ENCODE measurements at regions not wholly inside any gene's neighbourhood (a gene's known extent, or its start where the extent isn't known, plus 50 kb on each side); places are given as distances from the start of the nearest gene placed in this dataset.

GRCh38 chr4:30953799-30954198 lies 233.6 kb downstream of the PCDH7 start:
- H3K4me1 Mint-ChIP-seq, result no peaks in the 10 kb centered on the region
- POLR2A ChIA-PET, result no interaction called here
- H3K4me3 Mint-ChIP-seq, result no peak overlapping the region
- peaks cover 2% of the 10 kb centered on the region for H3K9me3 Mint-ChIP-seq (ENCODE audit: low read depth)
- intact Hi-C loops (cut with DNase I, micrococcal nuclease), result no loop called here
- H3K27me3 Mint-ChIP-seq, result no peaks in the 10 kb centered on the region
- no peak for ATAC-seq
- H3K27ac Mint-ChIP-seq, result no peak overlapping the region
- CTCF ChIA-PET, result no interaction called here
- DNase-seq, result no peak
- H3K36me3 Mint-ChIP-seq (ENCODE audit: low read depth), result no peaks in the 10 kb centered on the region

GRCh38 chr4:30956916-30957315 lies 236.7 kb downstream of the PCDH7 start:
- H3K4me3 Mint-ChIP-seq, result no peak overlapping the region
- peaks cover 2% of the 10 kb centered on the region for H3K9me3 Mint-ChIP-seq (ENCODE audit: low read depth)
- CTCF ChIA-PET, result no interaction called here
- POLR2A ChIA-PET, result no interaction called here
- ATAC-seq (no peak), DNase-seq (no peak)
- H3K4me1 Mint-ChIP-seq, result no peaks in the 10 kb centered on the region
- no peaks in the 10 kb centered on the region for H3K27me3 Mint-ChIP-seq
- H3K36me3 Mint-ChIP-seq (ENCODE audit: low read depth), result no peaks in the 10 kb centered on the region
- intact Hi-C loops (cut with DNase I, micrococcal nuclease), result no loop called here
- H3K27ac Mint-ChIP-seq, result no peak overlapping the region

- CTCF ChIA-PET, result no interaction called here
- intact Hi-C loops (cut with DNase I, micrococcal nuclease), result no loop called here
- ATAC-seq (no peak), DNase-seq (no peak)
- Mint-ChIP-seq H3K36me3 (ENCODE audit: low read depth) (no peaks in the 10 kb centered on the region), H3K4me3 (no peak overlapping the region), H3K27me3 (no peaks in the 10 kb centered on the region), H3K9me3 (ENCODE audit: low read depth) (peaks cover 2% of the 10 kb centered on the region), H3K4me1 (no peaks in the 10 kb centered on the region), H3K27ac (no peak overlapping the region)
- POLR2A ChIA-PET, result no interaction called here
Measured at GRCh38 chr4:30957706-30958105, 237.5 kb downstream of the PCDH7 start.

GRCh38 chr4:30959781-30960485 lies 239.8 kb downstream of the PCDH7 start:
- Mint-ChIP-seq H3K4me1 (no peaks in the 10 kb centered on the region), H3K36me3 (ENCODE audit: low read depth) (no peaks in the 10 kb centered on the region), H3K4me3 (no peak overlapping the region), H3K27ac (no peak overlapping the region), H3K9me3 (ENCODE audit: low read depth) (peaks cover 2% of the 10 kb centered on the region), H3K27me3 (no peaks in the 10 kb centered on the region)
- ATAC-seq (no peak), DNase-seq (no peak)
- intact Hi-C loops (cut with DNase I, micrococcal nuclease), result no loop called here
- CTCF ChIA-PET, result interaction anchor here (0.7 kb wide), 1 partner anchor 934 kb away, joined by 3 read pairs; no protein-coding TSS in a partner anchor
- POLR2A ChIA-PET, result no interaction called here

GRCh38 chr4:30962939-30963338 lies 242.8 kb downstream of the PCDH7 start:
- H3K36me3 Mint-ChIP-seq (ENCODE audit: low read depth), result no peaks in the 10 kb centered on the region
- POLR2A ChIA-PET, result no interaction called here
- H3K27ac Mint-ChIP-seq, result no peak overlapping the region
- no peaks in the 10 kb centered on the region for H3K4me1 Mint-ChIP-seq
- intact Hi-C loops (cut with DNase I, micrococcal nuclease), result no loop called here
- H3K4me3 Mint-ChIP-seq, result no peak overlapping the region
- no peak for ATAC-seq
- H3K27me3 Mint-ChIP-seq, result no peaks in the 10 kb centered on the region
- DNase-seq, result no peak
- CTCF ChIA-PET, result no interaction called here
- H3K9me3 Mint-ChIP-seq (ENCODE audit: low read depth), result no peaks in the 10 kb centered on the region

GRCh38 chr4:30968926-30969325 lies 248.8 kb downstream of the PCDH7 start:
- Mint-ChIP-seq H3K4me3 (no peak overlapping the region), H3K9me3 (ENCODE audit: low read depth) (peaks cover 9% of the 10 kb centered on the region), H3K27me3 (no peaks in the 10 kb centered on the region), H3K4me1 (no peaks in the 10 kb centered on the region), H3K27ac (no peak overlapping the region), H3K36me3 (ENCODE audit: low read depth) (no peaks in the 10 kb centered on the region)
- ChIA-PET CTCF (no interaction called here), POLR2A (no interaction called here)
- DNase-seq, result no peak
- ATAC-seq, result no peak
- intact Hi-C loops (cut with DNase I, micrococcal nuclease), result no loop called here

GRCh38 chr4:30972542-30972941 lies 252.4 kb downstream of the PCDH7 start:
- POLR2A ChIA-PET, result no interaction called here
- CTCF ChIA-PET, result no interaction called here
- Mint-ChIP-seq H3K4me1 (no peaks in the 10 kb centered on the region), H3K9me3 (ENCODE audit: low read depth) (peaks cover 14% of the 10 kb centered on the region), H3K36me3 (ENCODE audit: low read depth) (no peaks in the 10 kb centered on the region), H3K27ac (no peak overlapping the region), H3K4me3 (no peak overlapping the region), H3K27me3 (no peaks in the 10 kb centered on the region)
- no peak for ATAC-seq
- DNase-seq, result no peak
- intact Hi-C loops (cut with DNase I, micrococcal nuclease), result no loop called here

- no peak overlapping the region for H3K4me3 Mint-ChIP-seq
- no peak overlapping the region for H3K27ac Mint-ChIP-seq
- POLR2A ChIA-PET, result no interaction called here
- intact Hi-C loops (cut with DNase I, micrococcal nuclease), result no loop called here
- DNase-seq (no peak), ATAC-seq (no peak)
- no peaks in the 10 kb centered on the region for H3K27me3 Mint-ChIP-seq
- CTCF ChIA-PET, result no interaction called here
- H3K4me1 Mint-ChIP-seq, result no peaks in the 10 kb centered on the region
- no peaks in the 10 kb centered on the region for H3K36me3 Mint-ChIP-seq (ENCODE audit: low read depth)
- H3K9me3 Mint-ChIP-seq (ENCODE audit: low read depth), result peaks cover 14% of the 10 kb centered on the region
Measured at GRCh38 chr4:30973993-30974392, 253.8 kb downstream of the PCDH7 start.

GRCh38 chr4:30979402-30979801 lies 259.2 kb downstream of the PCDH7 start:
- ATAC-seq, result no peak
- ChIA-PET CTCF (no interaction called here), POLR2A (no interaction called here)
- no peaks in the 10 kb centered on the region for H3K4me1 Mint-ChIP-seq
- no peak for DNase-seq
- intact Hi-C loops (cut with DNase I, micrococcal nuclease), result no loop called here
- no peaks in the 10 kb centered on the region for H3K36me3 Mint-ChIP-seq (ENCODE audit: low read depth)
- peaks cover 5% of the 10 kb centered on the region for H3K9me3 Mint-ChIP-seq (ENCODE audit: low read depth)
- no peak overlapping the region for H3K4me3 Mint-ChIP-seq
- no peaks in the 10 kb centered on the region for H3K27me3 Mint-ChIP-seq
- H3K27ac Mint-ChIP-seq, result no peak overlapping the region

- DNase-seq (no peak), ATAC-seq (no peak)
- no peaks in the 10 kb centered on the region for H3K27me3 Mint-ChIP-seq
- no peaks in the 10 kb centered on the region for H3K36me3 Mint-ChIP-seq (ENCODE audit: low read depth)
- ChIA-PET CTCF (interaction anchor here (0.7 kb wide), 1 partner anchor 11 kb away, joined by 3 read pairs; no protein-coding TSS in a partner anchor), POLR2A (no interaction called here)
- H3K27ac Mint-ChIP-seq, result no peak overlapping the region
- H3K9me3 Mint-ChIP-seq (ENCODE audit: low read depth), result peaks cover 9% of the 10 kb centered on the region
- H3K4me3 Mint-ChIP-seq, result no peak overlapping the region
- intact Hi-C loops (cut with DNase I, micrococcal nuclease), result no loop called here
- no peaks in the 10 kb centered on the region for H3K4me1 Mint-ChIP-seq
Measured at GRCh38 chr4:30989508-30989907, 269.3 kb downstream of the PCDH7 start.

GRCh38 chr4:30996841-30997240 lies 276.7 kb downstream of the PCDH7 start:
- ChIA-PET POLR2A (no interaction called here), CTCF (no interaction called here)
- ATAC-seq, result no peak

GRCh38 chr4:31005037-31005436 lies 284.9 kb downstream of the PCDH7 start:
- intact Hi-C loops (cut with DNase I, micrococcal nuclease), result no loop called here
- Mint-ChIP-seq H3K4me1 (no peaks in the 10 kb centered on the region), H3K36me3 (ENCODE audit: low read depth) (no peaks in the 10 kb centered on the region), H3K27me3 (no peaks in the 10 kb centered on the region), H3K9me3 (ENCODE audit: low read depth) (peaks cover 6% of the 10 kb centered on the region), H3K4me3 (no peak overlapping the region), H3K27ac (no peak overlapping the region)
- POLR2A ChIA-PET, result no interaction called here
- CTCF ChIA-PET, result no interaction called here
- ATAC-seq (no peak), DNase-seq (no peak)

More at GRCh38 chr4:30996841-30997240, 276.7 kb downstream of the PCDH7 start:
- intact Hi-C loops (cut with DNase I, micrococcal nuclease), result no loop called here
- Mint-ChIP-seq H3K27ac (no peak overlapping the region), H3K36me3 (ENCODE audit: low read depth) (no peaks in the 10 kb centered on the region), H3K9me3 (ENCODE audit: low read depth) (peaks cover 8% of the 10 kb centered on the region), H3K4me3 (no peak overlapping the region), H3K4me1 (no peaks in the 10 kb centered on the region), H3K27me3 (no peaks in the 10 kb centered on the region)
- DNase-seq, result no peak

GRCh38 chr4:31007858-31008257 lies 287.7 kb downstream of the PCDH7 start:
- ChIA-PET POLR2A (no interaction called here), CTCF (no interaction called here)

More at GRCh38 chr4:31007858-31008257, 287.7 kb downstream of the PCDH7 start:
- no peaks in the 10 kb centered on the region for H3K4me1 Mint-ChIP-seq
- H3K27ac Mint-ChIP-seq, result no peak overlapping the region
- intact Hi-C loops (cut with DNase I, micrococcal nuclease), result no loop called here
- peaks cover 6% of the 10 kb centered on the region for H3K9me3 Mint-ChIP-seq (ENCODE audit: low read depth)
- no peaks in the 10 kb centered on the region for H3K36me3 Mint-ChIP-seq (ENCODE audit: low read depth)
- DNase-seq (no peak), ATAC-seq (no peak)
- no peaks in the 10 kb centered on the region for H3K27me3 Mint-ChIP-seq
- no peak overlapping the region for H3K4me3 Mint-ChIP-seq
